ENCODE measurements at regions not wholly inside any gene's neighbourhood (a gene's known extent, or its start where the extent isn't known, plus 50 kb on each side); places are given as distances from the start of the nearest gene placed in this dataset.

- Histone ChIP-seq H3K27me3 (ENCODE audit: control insufficient read depth in 4 of 4, insufficient read depth in 4 of 4, low read length in 3 of 4) (no peaks in the 10 kb centered on the region), H3K4me3 (ENCODE audit: low read depth in 1 of 3, low read length in 3 of 3) (no peak overlapping the region), H3K9me3 (ENCODE audit: control insufficient read depth in 4 of 4, low read length in 3 of 4) (no peaks in the 10 kb centered on the region), H3K36me3 (ENCODE audit: control insufficient read depth in 4 of 4, insufficient read depth in 3 of 4, low read depth in 1 of 4, low read length in 3 of 4) (no peaks in the 10 kb centered on the region), H3K27ac (ENCODE audit: low read depth in 1 of 2, low read length in 2 of 2) (no peak overlapping the region), H3K4me1 (ENCODE audit: control insufficient read depth in 4 of 4, insufficient read depth in 4 of 4, low read length in 3 of 4) (no peaks in the 10 kb centered on the region), H3K9ac (ENCODE audit: low read depth in 1 of 2, low read length in 2 of 2) (no peak overlapping the region)
- DNase-seq (ENCODE audit: low spot score) = no peak
- no peak for TF ChIP-seq TAF1 (conservative IDR thresholded peaks at IDR 0.05)
- TF ChIP-seq ZBTB33 (IDR thresholded peaks at IDR 0.05) = no peak
- TF ChIP-seq SP1 (IDR thresholded peaks at IDR 0.05) = no peak
- TF ChIP-seq FOXA1 (IDR thresholded peaks at IDR 0.05) = no peak
- TF ChIP-seq HNF4G (IDR thresholded peaks at IDR 0.05) = no peak
- no peak for TF ChIP-seq RXRA (IDR thresholded peaks at IDR 0.05)
- TF ChIP-seq EGR1 (IDR thresholded peaks at IDR 0.05; ENCODE audit: low read depth in 2 of 2) = no peak
- no peak for TF ChIP-seq YY1 (IDR thresholded peaks at IDR 0.05)
- TF ChIP-seq FOXA2 (IDR thresholded peaks at IDR 0.05) = no peak
- no peak for TF ChIP-seq NR2F2 (IDR thresholded peaks at IDR 0.05)
- no peak for TF ChIP-seq REST (IDR thresholded peaks at IDR 0.05)
- TF ChIP-seq JUND (IDR thresholded peaks at IDR 0.05) = no peak
- WGBS = 84% methylated on average over 4 of the region's 4 CpGs
Measured at GRCh38 chr1:212551929-212552328, 56.6 kb upstream of the ATF3 start.

- Histone ChIP-seq H3K27ac (ENCODE audit: low read depth in 1 of 2, low read length in 2 of 2) (no peak overlapping the region), H3K4me3 (ENCODE audit: low read depth in 1 of 3, low read length in 3 of 3) (no peak overlapping the region), H3K9ac (ENCODE audit: low read depth in 1 of 2, low read length in 2 of 2) (no peak overlapping the region), H3K9me3 (ENCODE audit: control insufficient read depth in 4 of 4, low read length in 3 of 4) (no peaks in the 10 kb centered on the region), H3K4me1 (ENCODE audit: control insufficient read depth in 4 of 4, insufficient read depth in 4 of 4, low read length in 3 of 4) (peaks cover 0 to 7% (median 0%) of the 10 kb centered on the region in 4 donors), H3K36me3 (ENCODE audit: control insufficient read depth in 4 of 4, insufficient read depth in 3 of 4, low read depth in 1 of 4, low read length in 3 of 4) (no peaks in the 10 kb centered on the region), H3K27me3 (ENCODE audit: control insufficient read depth in 4 of 4, insufficient read depth in 4 of 4, low read length in 3 of 4) (no peaks in the 10 kb centered on the region)
- WGBS = 85% methylated on average over 4 of the region's 4 CpGs
- DNase-seq (ENCODE audit: low spot score) = no peak
- no peak for TF ChIP-seq SP1 (IDR thresholded peaks at IDR 0.05)
- TF ChIP-seq TAF1 (conservative IDR thresholded peaks at IDR 0.05) = no peak
- TF ChIP-seq EGR1 (IDR thresholded peaks at IDR 0.05; ENCODE audit: low read depth in 2 of 2) = no peak
- TF ChIP-seq ATF3 (IDR thresholded peaks at IDR 0.05) = no peak
- TF ChIP-seq HNF4G (IDR thresholded peaks at IDR 0.05) = no peak
- no peak for TF ChIP-seq RXRA (IDR thresholded peaks at IDR 0.05)
- TF ChIP-seq ZBTB33 (IDR thresholded peaks at IDR 0.05) = no peak
- TF ChIP-seq NR2F2 (IDR thresholded peaks at IDR 0.05) = no peak
- TF ChIP-seq YY1 (IDR thresholded peaks at IDR 0.05) = no peak
- TF ChIP-seq MAX (IDR thresholded peaks at IDR 0.05) = no peak
- TF ChIP-seq JUND (IDR thresholded peaks at IDR 0.05) = no peak
- TF ChIP-seq CTCF (IDR thresholded peaks at IDR 0.05; ENCODE audit: low read depth, low read length, missing input control) = no peak
- no peak for TF ChIP-seq FOXA2 (IDR thresholded peaks at IDR 0.05)
- TF ChIP-seq HNF4A (conservative IDR thresholded peaks at IDR 0.05) = no peak
Measured at GRCh38 chr1:212553676-212554075, 54.9 kb upstream of the ATF3 start.

Data from liver (tissue), 8 donors.